SHP77 treated with DMSO at 0.1 percent for 48 hours (cell line): ENCODE measurements at regions not wholly inside any gene's neighbourhood (a gene's known extent, or its start where the extent isn't known, plus 50 kb on each side); places are given as distances from the start of the nearest gene placed in this dataset.
"Not testable (repeated sequence)": the region's sequence is repeated elsewhere in the genome, so short reads cannot be mapped to it uniquely, and the experiment has no call there.

Experiments used
- DNase-seq: peaks from one replicate; lab custom pipeline; 2025; lab: John Stamatoyannopoulos, UW

DNA sequence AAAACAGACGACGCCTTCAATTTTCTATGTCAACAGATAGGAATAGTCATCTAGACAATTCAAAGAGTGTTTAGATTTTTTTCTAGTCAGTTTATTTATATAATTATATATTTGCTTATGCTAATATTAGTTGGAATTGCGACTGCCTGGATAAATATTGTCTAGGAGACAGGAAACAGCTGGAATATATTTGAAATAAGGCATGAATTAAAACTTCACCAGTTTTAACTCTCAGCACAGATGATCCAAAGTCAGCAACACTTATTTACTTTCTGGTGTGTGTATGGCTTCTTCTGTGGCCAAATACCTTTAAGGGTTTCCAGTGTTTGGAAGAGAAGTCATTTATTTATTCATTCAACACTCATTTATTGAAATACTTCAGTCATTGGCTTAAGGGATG, 1215.4 kb upstream of the USP15 start:
- no peak for DNase-seq

DNA sequence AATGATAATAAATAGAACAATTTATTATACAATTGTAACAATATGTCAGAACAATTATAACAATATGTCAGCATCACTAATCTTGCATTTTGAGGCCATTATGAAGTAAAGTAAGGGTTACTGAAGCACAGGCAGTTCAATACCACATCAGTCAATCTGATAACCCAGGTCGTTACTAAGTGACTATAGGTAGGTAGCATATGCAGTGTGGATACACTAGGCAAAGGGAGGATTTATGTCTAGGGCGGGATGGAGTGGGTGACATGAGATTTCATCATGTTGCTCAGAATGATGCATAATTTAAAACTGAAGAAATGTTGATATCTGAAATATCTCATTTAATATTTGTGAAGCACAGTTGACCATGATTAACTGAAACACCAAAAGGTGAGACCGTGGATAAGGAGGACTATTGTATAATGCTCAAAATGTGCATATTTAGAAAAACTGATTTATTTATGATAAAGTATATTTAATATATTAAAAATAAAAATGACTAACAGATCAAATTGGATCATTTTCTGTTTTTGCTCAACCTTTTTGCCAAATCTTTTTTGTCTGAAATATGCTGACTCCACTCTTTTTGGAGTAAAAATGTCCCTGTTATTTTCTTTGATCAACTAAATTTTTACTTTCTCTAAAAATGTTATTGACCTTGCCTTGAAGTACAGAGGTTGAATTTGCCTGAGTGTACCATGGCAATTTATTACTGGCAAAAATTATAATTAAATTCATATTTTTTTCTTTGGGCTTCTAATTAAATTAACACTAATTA, 1189.4 kb upstream of the USP15 start:
- DNase-seq, result no peak

DNA sequence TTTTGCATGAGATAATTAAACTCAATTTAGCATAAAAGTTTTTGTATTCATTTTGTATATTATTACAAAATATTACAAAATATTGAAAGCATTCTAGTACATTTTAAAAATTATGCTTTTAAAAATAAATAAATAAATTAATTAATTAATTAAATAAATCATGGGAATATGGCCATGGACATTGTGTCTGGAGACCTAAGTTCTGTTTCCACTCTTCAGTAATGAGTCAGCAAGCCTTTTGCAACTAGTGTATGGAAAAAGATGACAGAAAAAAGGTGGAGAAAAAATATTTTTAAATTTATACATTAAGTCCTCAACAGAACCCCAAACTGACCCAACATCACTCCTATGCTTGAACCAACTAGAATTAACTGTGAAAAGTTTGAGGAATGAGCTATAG, 1187.5 kb upstream of the USP15 start:
- no peak for DNase-seq

DNA sequence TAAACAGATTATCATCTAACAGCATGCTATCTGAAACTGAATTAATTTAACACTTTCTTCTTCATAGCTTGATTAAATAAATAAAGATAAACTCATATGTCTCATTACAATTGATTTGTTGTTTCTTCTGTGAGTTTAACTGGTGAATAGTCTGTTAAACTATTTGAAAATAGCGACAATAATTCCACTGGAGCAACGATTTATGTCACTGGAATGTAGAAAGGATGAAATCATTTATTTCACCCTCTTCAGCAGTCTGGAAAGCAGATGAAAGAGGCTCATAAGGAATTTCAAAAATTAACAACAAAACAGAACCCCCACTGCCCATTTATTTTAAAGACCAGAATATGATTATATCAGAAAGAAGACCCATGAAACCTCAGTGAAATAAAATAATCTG, 1165.1 kb upstream of the USP15 start:
- no peak for DNase-seq

DNA sequence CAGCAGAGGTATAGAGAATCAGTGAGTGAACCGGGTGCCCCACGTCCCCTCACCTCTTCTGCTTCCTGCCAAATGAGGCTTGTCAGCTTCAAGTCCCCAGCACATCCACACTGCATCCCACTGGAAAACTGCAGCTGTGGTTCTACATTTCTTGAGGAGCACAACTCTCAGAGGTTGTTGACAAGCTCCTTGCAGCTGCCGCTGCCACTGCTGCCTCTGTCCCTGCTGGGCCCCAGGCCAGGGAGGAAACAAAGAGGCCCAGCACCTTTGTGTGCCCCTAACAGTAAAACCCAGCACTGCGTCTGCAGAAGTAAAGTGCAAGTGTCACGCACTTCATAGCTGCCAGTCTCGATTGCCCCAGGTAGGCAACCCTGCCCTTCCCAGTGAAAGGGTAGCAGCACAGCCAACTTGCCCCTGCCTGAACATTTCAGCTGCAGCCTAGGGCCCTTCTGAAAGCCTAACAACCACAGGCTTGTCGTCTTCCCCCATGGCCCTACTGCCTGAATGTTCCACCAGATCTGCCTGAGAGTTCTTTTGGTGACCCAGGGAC, 1162.1 kb upstream of the USP15 start:
- no peak for DNase-seq

DNA sequence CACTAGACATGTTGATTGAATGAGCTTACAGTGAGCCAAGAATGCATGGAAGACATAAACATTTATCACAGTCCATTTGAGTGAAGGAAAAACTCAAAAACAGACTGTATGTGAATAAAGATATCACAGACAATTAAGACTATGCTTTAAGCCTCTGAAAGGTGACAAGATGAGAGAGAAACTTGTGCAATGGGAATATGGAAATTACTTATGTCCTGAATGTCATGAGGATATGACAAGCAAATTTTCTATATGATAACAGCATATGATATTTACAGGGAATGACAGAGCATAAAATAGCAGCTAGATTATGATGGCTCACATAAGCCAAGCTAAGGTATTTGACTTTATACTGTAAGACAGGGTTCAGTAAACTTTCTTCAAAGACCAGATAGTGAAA, 1153.1 kb upstream of the USP15 start:
- no peak for DNase-seq

DNA sequence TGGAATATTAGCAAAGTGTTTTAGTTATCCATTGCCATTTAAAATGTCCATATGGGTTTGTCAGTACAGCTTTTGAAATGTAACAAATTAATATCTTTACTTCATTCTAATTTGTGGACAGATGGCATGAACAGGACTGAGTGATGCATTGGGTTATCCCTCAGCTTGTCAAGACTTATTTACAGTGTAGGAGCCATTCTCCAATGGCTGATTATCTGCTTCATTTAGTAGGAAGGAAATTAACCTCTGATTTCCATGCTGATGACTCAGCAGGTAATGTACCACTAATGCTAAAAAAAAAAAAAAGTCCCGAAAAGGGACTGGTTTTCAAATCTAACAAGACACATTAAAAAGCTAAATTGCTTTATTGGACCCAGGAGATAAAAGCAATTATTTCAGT, 1149.0 kb upstream of the USP15 start:
- DNase-seq, result no peak

DNA sequence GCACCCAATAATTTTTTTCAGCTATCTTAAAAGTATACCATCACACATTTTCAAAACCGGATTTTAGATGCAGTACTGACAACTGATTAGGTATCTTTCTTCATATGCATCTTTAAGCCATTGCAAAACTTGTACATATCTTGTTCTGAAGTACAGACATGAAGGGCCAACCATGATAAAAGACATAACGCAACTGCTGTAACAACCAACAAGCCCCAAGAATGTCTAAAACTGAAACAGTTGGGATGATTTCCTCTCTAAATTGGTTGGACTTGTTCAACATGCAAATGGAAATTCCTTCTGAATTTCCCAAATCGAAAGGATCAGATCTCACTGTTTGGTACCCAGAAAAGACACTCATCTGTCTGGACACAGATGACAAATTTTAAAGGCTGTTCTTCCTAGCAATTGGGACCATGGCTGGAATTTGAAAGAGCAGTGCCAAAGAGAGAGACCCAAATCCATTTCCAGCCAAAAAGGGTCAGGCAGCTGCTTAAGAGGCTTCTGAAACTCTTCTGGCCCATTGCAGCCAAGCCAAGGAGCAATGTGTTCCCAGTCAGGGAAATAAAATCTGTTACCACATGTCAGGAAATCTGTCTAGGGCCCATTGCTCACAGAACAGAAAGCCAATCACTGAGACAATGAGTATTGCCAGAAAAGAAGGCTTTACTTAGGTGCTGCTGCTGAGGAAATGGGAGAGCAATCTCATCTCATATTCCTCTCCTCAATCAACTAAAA, 1122.4 kb upstream of the USP15 start:
- no peak for DNase-seq

DNA sequence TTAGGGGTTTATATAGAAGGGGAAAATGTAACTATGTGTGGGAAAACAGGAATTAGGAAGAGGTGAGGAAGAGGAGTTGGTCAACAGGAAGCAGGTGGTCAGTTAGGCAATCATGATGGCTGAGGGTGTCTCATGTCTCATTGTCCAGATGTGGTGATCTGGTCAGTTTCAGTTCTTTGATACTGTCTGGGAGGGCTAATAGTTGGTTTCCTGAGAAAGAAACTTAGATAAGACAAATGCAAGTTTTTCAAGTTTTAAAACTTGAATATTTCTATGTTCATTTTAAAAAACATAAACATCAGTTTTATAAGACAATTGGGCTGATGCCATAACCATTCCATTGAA, 1121.8 kb upstream of the USP15 start:
- no peak for DNase-seq

DNA sequence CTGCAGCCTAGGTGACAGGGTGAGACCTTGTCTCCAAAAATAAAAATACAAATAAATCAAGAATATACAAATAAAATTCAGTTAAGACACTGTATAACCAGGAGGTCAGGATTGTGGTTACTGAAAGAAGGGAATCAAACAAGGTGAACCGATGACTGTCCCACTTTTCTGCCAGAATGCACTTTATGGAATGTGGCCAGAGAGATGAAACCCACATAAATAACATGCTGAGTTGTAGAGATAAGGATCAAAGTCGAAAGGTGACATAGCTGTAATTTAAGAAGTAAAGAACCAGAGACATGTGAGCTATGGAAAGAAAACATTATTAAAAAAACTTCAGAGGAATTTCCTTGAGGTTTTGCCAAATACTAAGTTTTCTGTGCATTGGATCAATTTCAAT, 1098.2 kb upstream of the USP15 start:
- no peak for DNase-seq

DNA sequence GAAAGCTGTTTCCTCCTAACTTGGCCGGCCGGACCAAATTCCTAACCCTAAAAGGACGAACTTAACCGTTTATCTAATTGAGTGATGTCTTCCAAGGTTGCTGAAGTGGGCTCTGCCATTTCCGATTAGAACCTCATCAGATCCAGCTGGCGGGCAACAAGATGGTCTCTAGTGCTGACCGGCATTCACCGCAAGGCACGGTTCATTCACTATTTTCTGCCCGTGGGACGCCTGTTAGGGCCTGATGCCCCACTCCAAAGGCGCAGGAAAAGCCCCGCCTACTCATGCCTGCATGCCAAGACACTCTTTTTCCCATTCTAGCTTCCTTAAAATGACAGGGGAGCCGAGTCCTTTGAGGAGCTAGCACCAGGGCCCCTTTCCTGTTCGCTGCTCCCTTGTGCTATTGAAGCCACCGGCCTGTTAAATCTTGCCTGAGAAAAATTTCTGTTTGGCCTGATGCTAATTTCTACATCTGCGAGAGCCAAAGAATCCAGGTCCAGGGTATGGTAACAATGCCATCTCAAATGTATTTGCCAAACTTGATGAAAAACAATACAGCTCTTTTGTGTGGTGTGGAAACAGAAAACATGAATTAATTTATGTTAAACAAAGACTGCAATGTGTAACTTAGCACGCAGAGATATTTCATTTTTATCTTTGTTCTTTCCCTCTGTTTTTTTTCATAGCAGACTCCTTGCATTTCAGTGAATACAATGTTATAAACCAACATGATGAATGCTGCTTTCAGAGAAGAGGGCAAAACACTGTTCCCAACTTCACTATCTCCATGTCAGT, 1071.2 kb upstream of the USP15 start:
- DNase-seq, result no peak

DNA sequence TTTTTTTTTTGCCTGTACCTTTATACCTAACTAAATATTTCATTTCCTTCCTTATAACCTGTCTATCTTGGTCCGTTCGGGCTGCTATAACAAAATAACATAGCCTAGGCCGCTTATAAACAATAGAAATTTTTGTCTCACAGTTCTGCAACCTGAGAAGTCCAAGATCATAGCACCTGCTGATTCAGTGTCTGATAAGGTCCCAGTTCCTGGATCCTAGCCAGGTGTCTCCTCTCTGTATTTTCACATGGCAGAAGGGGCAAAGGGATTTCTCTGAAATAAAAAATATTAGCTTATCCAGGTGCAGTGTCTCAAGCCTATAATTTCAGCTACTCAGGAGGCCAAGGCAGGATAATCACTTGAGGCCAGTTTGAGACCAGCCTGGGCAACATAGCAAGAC, 1046.6 kb upstream of the USP15 start:
- DNase-seq, result peak; percentile 21

DNA sequence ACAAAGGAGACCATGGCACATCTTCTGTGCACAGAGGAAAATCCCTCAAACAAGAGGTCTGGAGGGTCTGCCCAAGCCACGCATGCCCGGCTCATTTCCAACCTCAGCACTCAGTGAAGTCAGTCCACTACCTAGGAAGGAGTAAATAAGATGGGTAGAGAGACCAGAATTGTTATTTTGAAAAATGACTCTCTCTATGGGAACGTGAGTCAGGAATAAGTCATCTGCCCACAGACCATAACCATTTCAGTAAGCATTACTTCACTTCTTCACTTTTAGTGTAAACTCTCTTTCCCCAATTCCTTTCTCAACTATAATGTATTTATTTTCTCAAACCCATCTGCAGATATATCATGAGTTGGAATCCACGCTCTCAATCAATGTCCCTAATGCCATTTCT, 1039.9 kb upstream of the USP15 start:
- no peak for DNase-seq

DNA sequence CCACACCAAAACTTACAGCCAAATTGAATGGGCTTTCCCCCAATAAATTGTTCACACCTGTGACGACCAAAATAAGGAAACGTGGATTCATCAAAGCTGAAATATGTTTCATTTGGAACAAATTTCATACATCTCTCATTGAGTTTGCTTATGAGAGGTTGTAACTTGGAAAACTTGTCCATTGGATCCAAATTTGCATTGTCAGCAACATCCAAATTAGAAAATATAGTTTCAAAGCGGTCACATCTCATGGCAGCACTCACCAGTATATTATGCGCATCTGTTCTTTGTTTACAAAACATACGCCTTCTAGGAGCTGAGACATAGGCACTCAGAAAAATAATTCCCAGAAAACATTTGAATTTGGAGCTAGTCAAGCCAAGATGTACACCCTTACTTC, 1028.2 kb upstream of the USP15 start:
- DNase-seq, result no peak

DNA sequence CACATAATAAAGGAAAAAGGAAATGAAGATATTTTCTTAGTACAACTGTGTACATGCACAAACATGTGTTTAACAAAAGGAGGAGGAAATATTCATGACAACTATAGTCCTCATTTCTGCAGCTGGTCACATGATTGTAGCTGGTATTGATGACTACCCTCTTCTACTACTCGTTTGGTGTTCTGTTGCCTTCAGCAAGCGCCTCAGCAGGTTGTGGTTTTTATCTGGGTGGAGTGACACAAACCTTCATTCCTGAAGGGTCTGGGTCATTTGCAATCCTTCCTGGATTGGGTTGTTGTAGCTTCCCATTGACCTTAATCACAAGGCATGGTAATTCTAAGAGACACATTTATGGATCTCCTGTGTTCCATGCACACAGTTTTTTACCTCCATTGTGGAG, 1009.9 kb upstream of the USP15 start:
- DNase-seq, result no peak

DNA sequence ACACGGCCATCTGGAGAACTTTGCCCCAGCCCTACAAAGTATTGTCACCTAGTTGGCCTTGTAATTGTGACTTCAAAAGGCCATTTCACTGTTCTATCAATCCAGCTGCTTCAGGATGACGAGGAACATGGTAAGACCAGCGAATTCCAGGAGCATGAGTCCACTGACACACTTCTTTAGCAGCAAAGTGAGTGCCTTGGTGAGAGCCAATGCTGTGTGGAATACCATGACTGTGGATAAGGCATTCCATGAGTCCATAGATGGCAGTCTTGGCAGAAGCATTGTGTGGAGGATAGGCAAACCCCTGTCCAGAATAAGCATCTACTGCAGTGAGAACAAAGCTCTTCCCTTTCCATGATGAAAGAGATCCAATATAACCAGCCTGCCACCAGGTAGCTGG, 1009.1 kb upstream of the USP15 start:
- no peak for DNase-seq

DNA sequence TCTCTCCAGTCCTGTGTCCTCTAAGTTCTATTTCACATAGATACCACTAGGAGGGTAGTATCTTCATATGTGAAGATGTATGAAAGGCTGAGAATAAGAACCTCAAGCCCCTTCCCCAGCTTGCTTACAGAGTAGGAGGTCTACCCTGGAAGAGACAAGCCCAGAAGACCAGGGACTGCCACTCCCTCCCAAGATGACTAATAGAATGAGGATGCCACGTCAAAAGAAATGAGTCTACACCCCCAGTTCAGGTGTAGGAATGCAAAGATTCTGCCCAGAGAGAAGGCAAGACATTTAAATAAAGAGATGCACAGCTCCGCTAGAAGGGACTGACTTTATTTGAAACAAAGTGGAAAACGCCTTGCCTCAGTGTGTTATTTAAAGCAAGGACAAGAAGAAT, 1006.0 kb upstream of the USP15 start:
- no peak for DNase-seq

DNA sequence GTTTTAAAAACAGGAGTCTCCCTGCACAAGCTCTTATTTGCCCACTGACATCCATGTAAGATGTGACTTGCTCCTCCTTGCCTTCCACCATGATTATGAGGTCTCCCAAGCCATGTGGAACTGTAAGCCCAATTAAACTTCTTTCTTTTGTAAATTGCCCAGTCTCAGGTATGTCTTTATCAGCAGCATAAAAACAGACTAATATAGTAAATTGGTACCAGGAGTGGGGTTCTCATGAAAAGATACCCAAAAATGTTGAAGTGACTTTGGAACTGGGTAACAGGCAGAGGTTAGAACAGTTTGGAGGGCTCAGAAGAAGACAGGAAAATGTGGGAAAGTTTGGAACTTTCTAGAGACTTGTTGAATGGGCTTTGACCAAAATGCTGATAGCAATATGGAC, 995.9 kb upstream of the USP15 start:
- DNase-seq, result not testable (repeated sequence)

DNA sequence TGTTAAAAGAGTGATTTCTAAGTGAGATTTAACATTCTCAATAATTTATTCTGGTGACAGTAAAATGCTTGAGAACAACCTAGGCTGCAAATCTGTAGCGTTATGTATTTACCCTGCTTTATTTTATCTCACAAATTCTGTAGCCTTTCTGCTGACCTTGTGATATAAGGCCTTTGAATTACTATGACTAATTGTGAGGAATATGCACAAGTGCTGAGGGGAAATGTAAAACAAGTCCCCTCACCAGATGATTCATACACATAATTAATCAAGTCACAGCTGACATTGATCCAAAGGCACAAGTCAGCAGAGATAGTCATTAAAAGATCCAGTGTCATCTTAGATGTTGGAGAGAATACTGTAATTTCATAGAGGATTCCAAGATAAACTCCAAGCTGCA, 992.7 kb upstream of the USP15 start:
- DNase-seq, result no peak

DNA sequence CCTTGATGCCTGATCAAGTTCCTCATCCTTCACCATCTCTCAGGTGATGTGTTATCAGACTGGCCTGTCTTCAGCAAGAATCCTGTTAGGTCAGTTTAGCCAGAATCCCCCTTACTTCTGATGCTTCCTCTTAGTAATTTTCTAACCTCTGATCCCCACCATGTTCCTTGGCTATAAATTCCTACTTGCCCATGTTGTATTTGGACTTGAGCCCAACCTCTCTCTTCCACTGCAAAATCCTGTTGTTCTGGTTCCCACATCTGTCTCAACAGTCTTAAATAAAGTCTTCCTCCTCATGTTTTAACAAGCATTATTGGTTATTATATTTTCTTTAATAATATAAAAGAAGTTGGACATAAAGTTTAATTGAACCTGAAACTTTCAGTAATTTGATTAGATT, 987.8 kb upstream of the USP15 start:
- no peak for DNase-seq

DNA sequence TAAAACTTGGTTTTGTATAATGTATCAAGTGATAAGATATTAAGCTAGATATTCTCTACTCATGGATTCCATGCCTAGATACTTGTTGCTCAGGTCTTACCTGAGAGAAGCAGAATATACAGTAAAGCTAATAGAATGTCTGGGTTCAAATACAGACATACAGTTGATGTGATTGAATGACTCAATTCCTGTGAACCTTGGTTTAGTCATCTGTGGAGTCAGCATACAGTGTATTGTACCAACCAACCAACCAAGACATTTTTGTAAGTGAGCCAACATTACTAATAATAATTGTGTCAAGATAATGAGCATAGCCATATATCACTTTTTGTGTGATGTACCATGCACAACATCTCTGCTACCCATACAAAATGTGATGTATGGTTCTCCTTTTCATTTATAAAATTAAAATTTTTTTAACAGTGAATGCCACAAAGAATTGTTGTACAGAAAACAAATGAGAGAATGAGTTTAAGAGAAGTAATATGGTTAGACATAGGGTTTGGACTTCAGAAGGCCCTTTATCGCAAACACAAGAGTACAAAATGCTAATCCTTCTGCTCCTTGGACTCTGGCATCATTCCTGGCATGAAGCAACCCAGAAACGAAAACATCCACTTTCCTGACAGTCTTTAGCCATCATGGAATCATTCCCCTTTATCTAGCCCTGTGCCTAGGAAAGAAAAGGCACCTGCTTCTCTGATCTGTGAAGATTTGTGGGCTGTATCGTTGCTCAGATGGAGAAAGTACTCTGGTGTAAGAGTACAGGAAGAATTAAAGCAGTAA, 977.2 kb upstream of the USP15 start:
- no peak for DNase-seq

DNA sequence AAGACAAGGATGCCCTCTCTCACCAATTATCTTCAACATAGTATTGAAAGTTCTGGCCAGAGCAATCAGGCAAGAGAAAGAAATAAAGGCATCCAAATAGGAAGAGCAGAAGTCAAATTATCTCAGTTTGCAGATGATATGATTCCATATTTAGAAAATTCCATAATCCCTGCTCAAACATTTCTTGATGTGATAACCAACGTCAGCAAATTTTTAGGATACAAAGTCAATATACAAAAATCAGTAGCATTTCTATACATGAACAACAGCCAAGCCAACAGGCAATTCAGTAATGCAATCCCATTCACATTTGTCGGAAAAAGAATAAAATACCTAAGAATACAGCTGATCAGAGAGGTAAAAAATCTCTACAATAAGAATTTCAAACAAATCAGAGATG, 969.7 kb upstream of the USP15 start:
- no peak for DNase-seq
